ENCODE measurements at regions not wholly inside any gene's neighbourhood (a gene's known extent, or its start where the extent isn't known, plus 50 kb on each side); places are given as distances from the start of the nearest gene placed in this dataset.

DNA sequence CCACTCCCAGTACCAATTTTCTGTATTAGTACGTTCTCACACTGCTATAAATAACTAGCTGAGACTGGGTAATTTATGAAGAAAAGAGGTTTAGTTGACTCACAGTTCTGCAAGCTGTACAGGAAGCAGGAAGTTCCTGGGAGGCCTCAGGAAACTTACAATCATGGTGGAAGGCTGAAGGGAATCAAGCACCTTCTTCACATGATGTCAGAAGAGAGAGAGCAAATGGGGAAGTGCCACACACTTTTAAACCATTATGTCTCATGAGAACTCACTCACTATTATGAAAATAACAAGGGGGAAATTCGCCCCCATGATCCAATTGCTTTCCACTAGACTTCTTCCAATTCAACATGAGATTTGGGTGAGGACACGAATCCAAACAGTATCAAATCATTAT is 271.4 kb downstream of the ETS1 start:
- TF ChIP-seq, protein P1, sequence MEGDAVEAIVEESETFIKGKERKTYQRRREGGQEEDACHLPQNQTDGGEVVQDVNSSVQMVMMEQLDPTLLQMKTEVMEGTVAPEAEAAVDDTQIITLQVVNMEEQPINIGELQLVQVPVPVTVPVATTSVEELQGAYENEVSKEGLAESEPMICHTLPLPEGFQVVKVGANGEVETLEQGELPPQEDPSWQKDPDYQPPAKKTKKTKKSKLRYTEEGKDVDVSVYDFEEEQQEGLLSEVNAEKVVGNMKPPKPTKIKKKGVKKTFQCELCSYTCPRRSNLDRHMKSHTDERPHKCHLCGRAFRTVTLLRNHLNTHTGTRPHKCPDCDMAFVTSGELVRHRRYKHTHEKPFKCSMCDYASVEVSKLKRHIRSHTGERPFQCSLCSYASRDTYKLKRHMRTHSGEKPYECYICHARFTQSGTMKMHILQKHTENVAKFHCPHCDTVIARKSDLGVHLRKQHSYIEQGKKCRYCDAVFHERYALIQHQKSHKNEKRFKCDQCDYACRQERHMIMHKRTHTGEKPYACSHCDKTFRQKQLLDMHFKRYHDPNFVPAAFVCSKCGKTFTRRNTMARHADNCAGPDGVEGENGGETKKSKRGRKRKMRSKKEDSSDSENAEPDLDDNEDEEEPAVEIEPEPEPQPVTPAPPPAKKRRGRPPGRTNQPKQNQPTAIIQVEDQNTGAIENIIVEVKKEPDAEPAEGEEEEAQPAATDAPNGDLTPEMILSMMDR (conservative IDR thresholded peaks at IDR 0.05; ENCODE audit: low read length), result no peak
- no peak for TF ChIP-seq EZH2phosphoT487 (IDR thresholded peaks at IDR 0.05; ENCODE audit: borderline replicate concordance)
